Lower lobe of right lung (tissue), 2 donors: ENCODE measurements at regions not wholly inside any gene's neighbourhood (a gene's known extent, or its start where the extent isn't known, plus 50 kb on each side); places are given as distances from the start of the nearest gene placed in this dataset.

Experiments used
- ATAC-seq, 2 donors: fragments of 200-7000 bp; cut with Tn5 transposase; one replicate each; pipeline ENCODE4 v1.9.1; 2020 to 2022; ENCODE audit warnings: mild to moderate bottlenecking in 2 of 2, moderate library complexity in 2 of 2
- DNase-seq: peaks from one replicate; pipeline ENCODE4 v3.0.0-alpha.2; 2020
- H3K27ac ChIP-seq: fragments of 200-600 bp; one replicate; pipeline ENCODE4 v1.8.0; 2022
- H3K27me3 ChIP-seq: fragments of 200-600 bp; one replicate; pipeline ENCODE4 v1.8.0; 2022; ENCODE audit warnings: low read depth
- H3K36me3 ChIP-seq: fragments of 200-600 bp; one replicate; pipeline ENCODE4 v1.8.0; 2022; ENCODE audit warnings: mild to moderate bottlenecking
- H3K4me1 ChIP-seq: fragments of 200-600 bp; one replicate; pipeline ENCODE4 v1.8.0; 2022
- H3K4me3 ChIP-seq: fragments of 200-600 bp; one replicate; pipeline ENCODE4 v1.8.0; 2022; ENCODE audit warnings: mild to moderate bottlenecking
- H3K9me3 ChIP-seq: fragments of 200-600 bp; one replicate; pipeline ENCODE4 v1.8.0; 2022
- intact Hi-C: fragments of 100-400 bp; cut with DNase I; formaldehyde crosslinking; loops from one replicate; pipeline ENCODE4 v1.11.0; 2022
- TF ChIP-seq, protein P1 (sequence below): fragments of 200-600 bp; IDR thresholded peaks from one replicate; pipeline ENCODE4 v1.8.0; 2022; ENCODE audit warnings: antibody characterized with exemption, mild to moderate bottlenecking
- donor health status: DM: no; HTN: yes; CAD: no; lungs with severe emphysema.

GRCh38 chr2:185306119-185306518, 432.5 kb upstream of the FSIP2 start:
- Histone ChIP-seq H3K9me3 (no peaks in the 10 kb centered on the region), H3K4me3 (no peak overlapping the region), H3K27ac (no peak overlapping the region), H3K4me1 (no peaks in the 10 kb centered on the region), H3K36me3 (no peaks in the 10 kb centered on the region), H3K27me3 (no peaks in the 10 kb centered on the region)
- TF ChIP-seq, protein P1, sequence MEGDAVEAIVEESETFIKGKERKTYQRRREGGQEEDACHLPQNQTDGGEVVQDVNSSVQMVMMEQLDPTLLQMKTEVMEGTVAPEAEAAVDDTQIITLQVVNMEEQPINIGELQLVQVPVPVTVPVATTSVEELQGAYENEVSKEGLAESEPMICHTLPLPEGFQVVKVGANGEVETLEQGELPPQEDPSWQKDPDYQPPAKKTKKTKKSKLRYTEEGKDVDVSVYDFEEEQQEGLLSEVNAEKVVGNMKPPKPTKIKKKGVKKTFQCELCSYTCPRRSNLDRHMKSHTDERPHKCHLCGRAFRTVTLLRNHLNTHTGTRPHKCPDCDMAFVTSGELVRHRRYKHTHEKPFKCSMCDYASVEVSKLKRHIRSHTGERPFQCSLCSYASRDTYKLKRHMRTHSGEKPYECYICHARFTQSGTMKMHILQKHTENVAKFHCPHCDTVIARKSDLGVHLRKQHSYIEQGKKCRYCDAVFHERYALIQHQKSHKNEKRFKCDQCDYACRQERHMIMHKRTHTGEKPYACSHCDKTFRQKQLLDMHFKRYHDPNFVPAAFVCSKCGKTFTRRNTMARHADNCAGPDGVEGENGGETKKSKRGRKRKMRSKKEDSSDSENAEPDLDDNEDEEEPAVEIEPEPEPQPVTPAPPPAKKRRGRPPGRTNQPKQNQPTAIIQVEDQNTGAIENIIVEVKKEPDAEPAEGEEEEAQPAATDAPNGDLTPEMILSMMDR, result no peak
- ATAC-seq (no peak), DNase-seq (no peak)
- intact Hi-C loops, result no loop called here

DNA sequence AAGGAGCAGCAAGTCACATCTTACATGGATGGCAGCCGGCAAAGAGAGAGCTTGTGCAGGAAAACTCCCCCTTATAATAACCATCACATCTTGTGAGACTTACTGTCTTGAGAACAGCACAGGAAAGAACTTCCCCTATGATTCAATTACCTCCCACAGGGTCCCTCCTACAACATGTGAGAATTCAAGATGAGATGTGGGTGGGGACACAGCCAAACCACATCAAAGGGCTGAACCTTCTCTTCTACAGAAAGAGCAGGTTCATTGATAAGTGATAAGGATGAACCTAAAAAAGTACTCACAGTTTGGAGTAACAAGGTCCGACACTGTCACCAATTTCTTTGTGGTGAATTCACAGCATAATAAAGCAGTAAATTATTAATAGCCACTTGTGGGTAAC, 422.2 kb upstream of the FSIP2 start:
- intact Hi-C loops, result no loop called here
- no peaks in the 10 kb centered on the region for H3K27me3 ChIP-seq
- no peak overlapping the region for H3K27ac ChIP-seq
- no peaks in the 10 kb centered on the region for H3K36me3 ChIP-seq
- H3K4me1 ChIP-seq, result no peaks in the 10 kb centered on the region
- TF ChIP-seq, protein P1, result no peak
- ATAC-seq (no peak), DNase-seq (no peak)
- no peaks in the 10 kb centered on the region for H3K9me3 ChIP-seq
- H3K4me3 ChIP-seq, result no peak overlapping the region

DNA sequence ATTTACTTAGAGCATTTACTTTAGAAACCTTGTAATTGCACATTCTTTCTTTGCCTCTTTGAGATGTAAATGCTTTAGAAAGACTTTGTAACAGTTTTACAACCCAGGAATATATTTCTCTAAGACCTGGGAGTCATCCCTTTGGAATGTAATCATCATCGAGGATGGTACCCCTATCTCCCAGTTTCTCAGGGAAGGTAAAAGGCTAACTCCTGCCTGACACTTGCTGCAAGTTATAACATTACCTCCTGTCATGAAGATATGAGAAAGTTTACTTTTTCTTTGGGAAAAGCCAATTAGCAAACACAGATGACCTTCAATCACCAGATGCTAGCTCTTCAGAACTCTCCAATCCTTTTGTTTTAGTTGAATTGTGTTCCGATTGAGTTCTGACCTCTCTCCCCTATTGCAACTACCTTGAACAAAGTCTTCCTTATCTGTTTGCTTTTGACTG, 420.3 kb upstream of the FSIP2 start:
- intact Hi-C loops, result no loop called here
- Histone ChIP-seq H3K4me3 (no peak overlapping the region), H3K36me3 (no peaks in the 10 kb centered on the region), H3K27me3 (no peaks in the 10 kb centered on the region), H3K27ac (no peak overlapping the region), H3K4me1 (no peaks in the 10 kb centered on the region), H3K9me3 (no peaks in the 10 kb centered on the region)
- TF ChIP-seq, protein P1, result no peak
- no peak for DNase-seq
- no peak for ATAC-seq

DNA sequence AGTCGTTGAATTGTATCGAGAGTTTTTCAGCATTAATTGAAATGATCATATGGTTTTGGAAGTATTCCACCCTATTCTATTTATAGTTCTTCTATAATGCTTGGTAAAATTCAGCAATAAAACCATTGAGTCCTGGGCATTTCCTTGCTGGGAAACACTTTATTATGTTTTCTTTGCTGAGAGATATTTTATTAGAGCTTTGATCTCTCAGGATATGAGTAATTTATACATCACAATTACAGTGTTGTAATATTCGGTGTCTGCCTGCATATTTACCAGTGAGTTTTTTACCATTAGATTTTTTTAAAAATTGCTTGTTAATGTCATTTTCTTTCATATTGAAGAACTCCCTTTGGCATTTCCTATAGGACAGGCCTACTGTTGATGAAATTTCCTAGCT, 402.7 kb upstream of the FSIP2 start:
- intact Hi-C loops, result no loop called here
- Histone ChIP-seq H3K4me3 (no peak overlapping the region), H3K9me3 (no peaks in the 10 kb centered on the region), H3K4me1 (no peaks in the 10 kb centered on the region), H3K36me3 (no peaks in the 10 kb centered on the region), H3K27ac (no peak overlapping the region), H3K27me3 (no peaks in the 10 kb centered on the region)
- TF ChIP-seq, protein P1, result no peak
- no peak for ATAC-seq
- no peak for DNase-seq

- TF ChIP-seq, protein P1, result no peak
- Histone ChIP-seq H3K4me1 (no peaks in the 10 kb centered on the region), H3K27ac (no peak overlapping the region), H3K36me3 (no peaks in the 10 kb centered on the region), H3K27me3 (no peaks in the 10 kb centered on the region), H3K9me3 (no peaks in the 10 kb centered on the region), H3K4me3 (no peak overlapping the region)
- ATAC-seq (no peak), DNase-seq (no peak)
- intact Hi-C loops, result no loop called here
Measured at GRCh38 chr2:185337033-185337432, 401.6 kb upstream of the FSIP2 start.

- no peaks in the 10 kb centered on the region for H3K27me3 ChIP-seq
- no peak for DNase-seq
- no peaks in the 10 kb centered on the region for H3K4me1 ChIP-seq
- H3K36me3 ChIP-seq, result no peaks in the 10 kb centered on the region
- H3K27ac ChIP-seq, result no peak overlapping the region
- intact Hi-C loops, result no loop called here
- no peaks in the 10 kb centered on the region for H3K9me3 ChIP-seq
- no peak for ATAC-seq
- TF ChIP-seq, protein P1, result no peak
- H3K4me3 ChIP-seq, result no peak overlapping the region
Measured at GRCh38 chr2:185338104-185338503, 400.5 kb upstream of the FSIP2 start.
